Fibroblast of lung (primary cell): ENCODE measurements at regions not wholly inside any gene's neighbourhood (a gene's known extent, or its start where the extent isn't known, plus 50 kb on each side); places are given as distances from the start of the nearest gene placed in this dataset.
A peak's percentile ranks its signal among the peaks of the same experiment; 100 is the strongest.

Source experiments
- DNase-seq, 2 donors: peaks; one replicate each; pipeline versions ENCODE4 v3.0.0 to v3.0.0-alpha.2; 2010; ENCODE audit warnings: low read depth in 2 of 2
- H2AFZ ChIP-seq: 2 replicates; pipeline ENCODE4 v1.5.1; 2012; ENCODE audit warnings: low read length, control low read depth, inconsistent platforms
- H3K27ac ChIP-seq: 2 replicates; pipeline ENCODE4 v1.5.1; 2011; ENCODE audit warnings: low read length, control low read depth; ENCODE audit not compliant: insufficient read depth
- H3K27me3 ChIP-seq: 2 replicates; pipeline ENCODE4 v1.5.1; 2011; ENCODE audit warnings: mild to moderate bottlenecking, low read length; ENCODE audit not compliant: control insufficient read depth, insufficient read depth
- H3K36me3 ChIP-seq: 2 replicates; pipeline ENCODE4 v1.5.1; 2011; ENCODE audit warnings: low read length; ENCODE audit not compliant: control insufficient read depth, insufficient read depth
- H3K4me1 ChIP-seq: 2 replicates; pipeline ENCODE4 v1.5.1; 2011; ENCODE audit warnings: low read length; ENCODE audit not compliant: control insufficient read depth, insufficient read depth; ENCODE audit errors: extremely low read depth
- H3K4me2 ChIP-seq: 2 replicates; pipeline ENCODE4 v1.5.1; 2011; ENCODE audit warnings: low read length, control low read depth; ENCODE audit not compliant: insufficient read depth; ENCODE audit errors: extremely low read depth
- H3K4me3 ChIP-seq, 4 experiments: fragments of 200-600 bp in 1 of 4; sonication (generic) in 1 of 4; replicated peaks in 1 of 4; 2 replicates each; pipeline ENCODE4 v1.5.1; 2011 to 2016; ENCODE audit warnings: low read length in 4 of 4, low read depth in 3 of 4, mild to moderate bottlenecking in 3 of 4, control low read depth in 2 of 4, inconsistent platforms in 1 of 4, mixed read lengths in 1 of 4; ENCODE audit not compliant: insufficient read depth in 1 of 4; ENCODE audit errors: control extremely low read depth in 1 of 4
- H3K79me2 ChIP-seq: 2 replicates; pipeline ENCODE4 v1.5.1; 2012; ENCODE audit warnings: mild to moderate bottlenecking, low read length, inconsistent platforms; ENCODE audit not compliant: control insufficient read depth, insufficient read depth
- H3K9ac ChIP-seq: 2 replicates; pipeline ENCODE4 v1.5.1; 2011; ENCODE audit warnings: mild to moderate bottlenecking, low read length, control low read depth; ENCODE audit not compliant: insufficient read depth
- H3K9me3 ChIP-seq: 2 replicates; pipeline ENCODE4 v1.5.1; 2012; ENCODE audit warnings: low read depth, low read length; ENCODE audit not compliant: control insufficient read depth, insufficient read depth
- H4K20me1 ChIP-seq: 2 replicates; pipeline ENCODE4 v1.5.1; 2011; ENCODE audit warnings: low read length; ENCODE audit not compliant: control insufficient read depth, insufficient read depth; ENCODE audit errors: extremely low read depth
- EZH2 ChIP-seq: IDR thresholded peaks from 2 replicates; pipeline ENCODE4 v1.5.1; 2012; ENCODE audit warnings: low read length, control low read depth, mild to moderate bottlenecking; ENCODE audit errors: missing control alignments
- TF ChIP-seq, protein P1 (sequence below), 2 donors: IDR thresholded peaks in 1 of 2; conservative IDR thresholded peaks in 1 of 2; 1 replicate in 1 of 2; 2 replicates in 1 of 2; pipeline ENCODE4 v1.5.1; 2011 to 2012; ENCODE audit warnings: low read length in 2 of 2, control low read depth in 1 of 2, inconsistent platforms in 1 of 2, low read depth in 1 of 2, mild to moderate bottlenecking in 1 of 2

DNA sequence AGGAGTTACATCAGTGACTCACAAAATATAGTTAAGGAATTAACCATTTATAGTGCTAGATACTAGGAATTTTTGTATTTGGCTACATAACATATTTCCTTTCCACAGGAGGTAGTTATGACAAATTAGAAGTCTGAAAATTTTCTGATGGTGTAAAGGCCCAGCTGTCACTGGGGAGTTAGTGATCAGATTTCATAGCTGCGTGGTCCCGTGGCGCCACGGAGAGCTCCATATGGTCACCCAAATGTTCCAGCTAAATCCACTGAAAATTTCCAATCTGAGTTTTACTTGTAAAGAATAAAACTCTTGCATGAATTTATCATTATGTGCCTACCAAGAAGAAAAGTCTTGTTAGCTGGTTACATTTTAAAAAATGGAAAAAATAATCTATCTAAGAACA is 368.9 kb upstream of the PLSCR5 start:
- Histone ChIP-seq H3K4me1 (no peaks in the 10 kb centered on the region), H3K27me3 (no peaks in the 10 kb centered on the region), H4K20me1 (no peaks in the 10 kb centered on the region), H3K4me2 (no peak overlapping the region), H3K36me3 (no peaks in the 10 kb centered on the region), H2AFZ (no peak overlapping the region), H3K79me2 (no peaks in the 10 kb centered on the region), H3K9me3 (no peaks in the 10 kb centered on the region), H3K27ac (no peak overlapping the region), H3K9ac (no peak overlapping the region), H3K4me3 (no peak overlapping the region)
- DNase-seq: no peak
- no peak for TF ChIP-seq EZH2
- TF ChIP-seq, protein P1, sequence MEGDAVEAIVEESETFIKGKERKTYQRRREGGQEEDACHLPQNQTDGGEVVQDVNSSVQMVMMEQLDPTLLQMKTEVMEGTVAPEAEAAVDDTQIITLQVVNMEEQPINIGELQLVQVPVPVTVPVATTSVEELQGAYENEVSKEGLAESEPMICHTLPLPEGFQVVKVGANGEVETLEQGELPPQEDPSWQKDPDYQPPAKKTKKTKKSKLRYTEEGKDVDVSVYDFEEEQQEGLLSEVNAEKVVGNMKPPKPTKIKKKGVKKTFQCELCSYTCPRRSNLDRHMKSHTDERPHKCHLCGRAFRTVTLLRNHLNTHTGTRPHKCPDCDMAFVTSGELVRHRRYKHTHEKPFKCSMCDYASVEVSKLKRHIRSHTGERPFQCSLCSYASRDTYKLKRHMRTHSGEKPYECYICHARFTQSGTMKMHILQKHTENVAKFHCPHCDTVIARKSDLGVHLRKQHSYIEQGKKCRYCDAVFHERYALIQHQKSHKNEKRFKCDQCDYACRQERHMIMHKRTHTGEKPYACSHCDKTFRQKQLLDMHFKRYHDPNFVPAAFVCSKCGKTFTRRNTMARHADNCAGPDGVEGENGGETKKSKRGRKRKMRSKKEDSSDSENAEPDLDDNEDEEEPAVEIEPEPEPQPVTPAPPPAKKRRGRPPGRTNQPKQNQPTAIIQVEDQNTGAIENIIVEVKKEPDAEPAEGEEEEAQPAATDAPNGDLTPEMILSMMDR (conservative IDR thresholded peaks at IDR 0.05 in 1 of 2, IDR thresholded peaks at IDR 0.05 in 1 of 2; ENCODE audit: low read depth in 1 of 2, low read length in 2 of 2): no peak

- no peaks in the 10 kb centered on the region for H3K4me1 ChIP-seq
- H3K79me2 ChIP-seq: no peaks in the 10 kb centered on the region
- H3K27me3 ChIP-seq: no peaks in the 10 kb centered on the region
- TF ChIP-seq, protein P1 (conservative IDR thresholded peaks at IDR 0.05 in 1 of 2, IDR thresholded peaks at IDR 0.05 in 1 of 2; ENCODE audit: low read depth in 1 of 2, low read length in 2 of 2): no peak
- no peak for TF ChIP-seq EZH2
- no peak overlapping the region for H3K27ac ChIP-seq
- peak in 1 of 2 donors; percentile 96 for DNase-seq
- no peaks in the 10 kb centered on the region for H4K20me1 ChIP-seq
- H3K36me3 ChIP-seq: no peaks in the 10 kb centered on the region
- no peak overlapping the region for H3K9ac ChIP-seq
- H2AFZ ChIP-seq: no peak overlapping the region
- H3K9me3 ChIP-seq: no peaks in the 10 kb centered on the region
- no peak overlapping the region for H3K4me3 ChIP-seq
- no peak overlapping the region for H3K4me2 ChIP-seq
Observed at GRCh38 chr3:146972726-146973125, 367.6 kb upstream of the PLSCR5 start.

DNA sequence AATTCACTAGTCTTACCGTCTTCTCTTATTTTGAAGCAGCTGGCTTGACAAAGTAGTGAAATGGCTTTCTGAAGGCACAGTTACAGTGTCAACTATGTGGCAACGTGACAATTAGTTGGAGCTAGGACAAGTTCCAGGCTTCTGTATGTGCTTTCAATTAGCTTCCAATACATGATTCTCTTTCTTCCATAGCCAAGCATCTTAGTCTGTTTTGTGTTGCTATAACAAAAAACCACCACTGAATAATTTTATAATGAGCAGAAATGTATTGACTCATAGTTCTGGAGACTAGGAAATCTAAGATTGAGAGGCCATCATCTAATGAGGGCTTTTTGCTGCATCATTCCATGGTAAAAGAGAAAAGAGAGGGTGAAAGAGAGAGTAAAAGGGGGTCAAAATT is 365.1 kb upstream of the PLSCR5 start:
- Histone ChIP-seq H3K4me1 (peaks cover 3% of the 10 kb centered on the region), H3K4me2 (no peak overlapping the region)
- DNase-seq: peak in 1 of 2 donors; percentile 58

More for the DNA sequence above, 365.1 kb upstream of the PLSCR5 start:
- Histone ChIP-seq H3K27me3 (no peaks in the 10 kb centered on the region), H2AFZ (no peak overlapping the region), H3K4me3 (no peak overlapping the region), H4K20me1 (no peaks in the 10 kb centered on the region), H3K9ac (no peak overlapping the region), H3K27ac (no peak overlapping the region), H3K9me3 (no peaks in the 10 kb centered on the region), H3K79me2 (no peaks in the 10 kb centered on the region), H3K36me3 (no peaks in the 10 kb centered on the region)
- no peak for TF ChIP-seq EZH2
- TF ChIP-seq, protein P1 (conservative IDR thresholded peaks at IDR 0.05 in 1 of 2, IDR thresholded peaks at IDR 0.05 in 1 of 2; ENCODE audit: low read depth in 1 of 2, low read length in 2 of 2): no peak
